ENCODE measurements at regions not wholly inside any gene's neighbourhood (a gene's known extent, or its start where the extent isn't known, plus 50 kb on each side); places are given as distances from the start of the nearest gene placed in this dataset.

GRCh38 chr15:69524814-69525213 lies 72.2 kb downstream of the RPLP1 start:
- no peak overlapping the region for H3K4me3 Mint-ChIP-seq
- H3K27me3 Mint-ChIP-seq: peaks cover 5% of the 10 kb centered on the region
- no peaks in the 10 kb centered on the region for H3K9me3 Mint-ChIP-seq
- DNase-seq (no peak), ATAC-seq (no peak)
- no peak overlapping the region for H3K27ac Mint-ChIP-seq
- peaks cover 9% of the 10 kb centered on the region for H3K4me1 Mint-ChIP-seq

- no peak overlapping the region for H3K27ac Mint-ChIP-seq
- peaks cover 9% of the 10 kb centered on the region for H3K4me1 Mint-ChIP-seq
- DNase-seq (no peak), ATAC-seq (no peak)
- H3K4me3 Mint-ChIP-seq: no peak overlapping the region
- H3K27me3 Mint-ChIP-seq: peaks cover 8% of the 10 kb centered on the region
- H3K9me3 Mint-ChIP-seq: no peaks in the 10 kb centered on the region
Measured at GRCh38 chr15:69525543-69525942, 72.9 kb downstream of the RPLP1 start.

- Mint-ChIP-seq H3K4me1 (peaks cover 9% of the 10 kb centered on the region), H3K27ac (no peak overlapping the region), H3K9me3 (no peaks in the 10 kb centered on the region), H3K27me3 (peaks cover 10% of the 10 kb centered on the region), H3K4me3 (no peak overlapping the region)
- ATAC-seq (no peak), DNase-seq (no peak)
Measured at GRCh38 chr15:69526081-69527061, 73.8 kb downstream of the RPLP1 start.

GRCh38 chr15:69529141-69529540 lies 76.5 kb downstream of the RPLP1 start:
- Mint-ChIP-seq H3K4me3 (no peak overlapping the region), H3K4me1 (no peaks in the 10 kb centered on the region), H3K9me3 (no peaks in the 10 kb centered on the region), H3K27ac (no peak overlapping the region), H3K27me3 (peaks cover 10% of the 10 kb centered on the region)
- DNase-seq (no peak), ATAC-seq (no peak)

- Mint-ChIP-seq H3K4me3 (no peak overlapping the region), H3K27me3 (peaks cover 10% of the 10 kb centered on the region), H3K27ac (no peak overlapping the region), H3K9me3 (no peaks in the 10 kb centered on the region), H3K4me1 (no peaks in the 10 kb centered on the region)
- DNase-seq (no peak), ATAC-seq (no peak)
Measured at GRCh38 chr15:69529961-69530633, 77.5 kb downstream of the RPLP1 start.

GRCh38 chr15:69530991-69531664 lies 78.5 kb downstream of the RPLP1 start:
- H3K27ac Mint-ChIP-seq: no peak overlapping the region
- no peaks in the 10 kb centered on the region for H3K4me1 Mint-ChIP-seq
- ATAC-seq (no peak), DNase-seq (no peak)
- H3K9me3 Mint-ChIP-seq: no peaks in the 10 kb centered on the region
- peaks cover 15% of the 10 kb centered on the region for H3K27me3 Mint-ChIP-seq
- H3K4me3 Mint-ChIP-seq: no peak overlapping the region

- H3K9me3 Mint-ChIP-seq: no peaks in the 10 kb centered on the region
- H3K27ac Mint-ChIP-seq: no peak overlapping the region
- H3K4me1 Mint-ChIP-seq: no peaks in the 10 kb centered on the region
- ATAC-seq: no peak
- no peak overlapping the region for H3K4me3 Mint-ChIP-seq
- DNase-seq: no peak
- H3K27me3 Mint-ChIP-seq: peaks cover 17% of the 10 kb centered on the region
Measured at GRCh38 chr15:69531665-69532027, 79.0 kb downstream of the RPLP1 start.

- Mint-ChIP-seq H3K27me3 (peaks cover 17% of the 10 kb centered on the region), H3K4me3 (no peak overlapping the region), H3K27ac (no peak overlapping the region), H3K4me1 (no peaks in the 10 kb centered on the region), H3K9me3 (no peaks in the 10 kb centered on the region)
- no peak for ATAC-seq
- no peak for DNase-seq
Measured at GRCh38 chr15:69532066-69532465, 79.4 kb downstream of the RPLP1 start.

- no peak overlapping the region for H3K4me3 Mint-ChIP-seq
- no peaks in the 10 kb centered on the region for H3K9me3 Mint-ChIP-seq
- DNase-seq (no peak), ATAC-seq (no peak)
- no peaks in the 10 kb centered on the region for H3K4me1 Mint-ChIP-seq
- H3K27me3 Mint-ChIP-seq: peaks cover 17% of the 10 kb centered on the region
- H3K27ac Mint-ChIP-seq: peak overlapping the region in 1 of 2 donors; percentile 55
Measured at GRCh38 chr15:69532856-69533255, 80.2 kb downstream of the RPLP1 start.

GRCh38 chr15:69533522-69533921 lies 80.9 kb downstream of the RPLP1 start:
- H3K4me1 Mint-ChIP-seq: no peaks in the 10 kb centered on the region
- no peak overlapping the region for H3K27ac Mint-ChIP-seq
- ATAC-seq: no peak
- H3K9me3 Mint-ChIP-seq: no peaks in the 10 kb centered on the region
- DNase-seq: no peak
- peaks cover 17% of the 10 kb centered on the region for H3K27me3 Mint-ChIP-seq
- no peak overlapping the region for H3K4me3 Mint-ChIP-seq

- ATAC-seq: no peak
Measured at GRCh38 chr15:69535101-69535638, 82.6 kb downstream of the RPLP1 start.

GRCh38 chr15:69535998-69536397 lies 83.4 kb downstream of the RPLP1 start:
- Mint-ChIP-seq H3K4me3 (no peak overlapping the region), H3K27ac (no peak overlapping the region)

More at GRCh38 chr15:69535101-69535638, 82.6 kb downstream of the RPLP1 start:
- no peak for DNase-seq
- Mint-ChIP-seq H3K4me1 (no peaks in the 10 kb centered on the region), H3K9me3 (no peaks in the 10 kb centered on the region), H3K27ac (no peak overlapping the region), H3K27me3 (peaks cover 13% of the 10 kb centered on the region), H3K4me3 (no peak overlapping the region)

GRCh38 chr15:69536726-69537512 lies 84.3 kb downstream of the RPLP1 start:
- no peak for ATAC-seq
- Mint-ChIP-seq H3K4me1 (no peaks in the 10 kb centered on the region), H3K27me3 (peaks cover 8% of the 10 kb centered on the region), H3K4me3 (no peak overlapping the region), H3K27ac (no peak overlapping the region), H3K9me3 (no peaks in the 10 kb centered on the region)
- DNase-seq: no peak

More at GRCh38 chr15:69535998-69536397, 83.4 kb downstream of the RPLP1 start:
- Mint-ChIP-seq H3K9me3 (no peaks in the 10 kb centered on the region), H3K27me3 (peaks cover 8% of the 10 kb centered on the region), H3K4me1 (no peaks in the 10 kb centered on the region)
- DNase-seq: no peak
- no peak for ATAC-seq

GRCh38 chr15:69537901-69538300 lies 85.3 kb downstream of the RPLP1 start:
- DNase-seq: no peak
- no peak for ATAC-seq
- peaks cover 8% of the 10 kb centered on the region for H3K27me3 Mint-ChIP-seq
- no peak overlapping the region for H3K27ac Mint-ChIP-seq
- H3K4me1 Mint-ChIP-seq: no peaks in the 10 kb centered on the region
- no peak overlapping the region for H3K4me3 Mint-ChIP-seq
- H3K9me3 Mint-ChIP-seq: no peaks in the 10 kb centered on the region

GRCh38 chr15:69538379-69538778 lies 85.8 kb downstream of the RPLP1 start:
- H3K27me3 Mint-ChIP-seq: peaks cover 8% of the 10 kb centered on the region
- no peaks in the 10 kb centered on the region for H3K4me1 Mint-ChIP-seq
- no peak overlapping the region for H3K4me3 Mint-ChIP-seq
- ATAC-seq: no peak
- no peak overlapping the region for H3K27ac Mint-ChIP-seq
- no peaks in the 10 kb centered on the region for H3K9me3 Mint-ChIP-seq
- no peak for DNase-seq

All from stimulated activated naive CD8-positive, alpha-beta T cell treated with anti-CD3 and anti-CD28 coated beads, Interleukin-15, amount 100 ng/mL, for 72 hours (primary cell).